DOHH2 (cell line): ENCODE measurements at regions not wholly inside any gene's neighbourhood (a gene's known extent, or its start where the extent isn't known, plus 50 kb on each side); places are given as distances from the start of the nearest gene placed in this dataset.

Source experiments
- H3F3A ChIP-seq: fragments of 200-600 bp; sonication (generic), shearing (Covaris generic); 2 replicates; pipeline ENCODE4 v1.6.0; 2016; ENCODE audit warnings: antibody characterized with exemption, mild to moderate bottlenecking; ENCODE audit not compliant: control insufficient read depth, insufficient read depth
- H3K27ac ChIP-seq: fragments of 200-600 bp; sonication (generic); 2 replicates; pipeline ENCODE4 v1.5.1; 2014; ENCODE audit warnings: low read depth, mild to moderate bottlenecking, low read length, moderate library complexity
- H3K27me3 ChIP-seq: fragments of 200-600 bp; sonication (generic); 2 replicates; pipeline ENCODE4 v1.6.1; 2014; ENCODE audit warnings: mild to moderate bottlenecking, low read length, mixed read lengths; ENCODE audit not compliant: control insufficient read depth
- H3K36me3 ChIP-seq: fragments of 200-600 bp; sonication (generic); 2 replicates; pipeline ENCODE4 v1.6.1; 2014; ENCODE audit warnings: mild to moderate bottlenecking, low read length, moderate library complexity, mixed read lengths; ENCODE audit not compliant: control insufficient read depth
- H3K4me1 ChIP-seq: fragments of 200-600 bp; sonication (generic); 2 replicates; pipeline ENCODE4 v1.6.1; 2014; ENCODE audit warnings: mild to moderate bottlenecking, low read length, mixed read lengths; ENCODE audit not compliant: control insufficient read depth
- H3K4me2 ChIP-seq: fragments of 200-600 bp; sonication (generic); 2 replicates; pipeline ENCODE4 v1.6.0; 2014; ENCODE audit warnings: mild to moderate bottlenecking, low read length, moderate library complexity
- H3K4me3 ChIP-seq: fragments of 200-600 bp; sonication (generic); 2 replicates; pipeline ENCODE4 v1.5.1; 2014; ENCODE audit warnings: mild to moderate bottlenecking, low read length, mixed read lengths
- H3K79me2 ChIP-seq: fragments of 200-600 bp; sonication (generic); 2 replicates; pipeline ENCODE4 v1.6.1; 2014; ENCODE audit warnings: mild to moderate bottlenecking, low read length, mixed read lengths; ENCODE audit not compliant: control insufficient read depth
- H3K9me2 ChIP-seq: fragments of 200-600 bp; sonication (generic); replicated peaks from 2 replicates; pipeline ENCODE4 v1.6.1; 2014; ENCODE audit warnings: mild to moderate bottlenecking, low read length, mixed read lengths; ENCODE audit not compliant: control insufficient read depth
- H3K9me3 ChIP-seq: fragments of 200-600 bp; sonication (generic); 2 replicates; pipeline ENCODE4 v1.6.1; 2014; ENCODE audit warnings: antibody characterized with exemption, low read length, mixed read lengths; ENCODE audit not compliant: control insufficient read depth, insufficient read depth
- H4K20me1 ChIP-seq: fragments of 200-600 bp; sonication (generic); 2 replicates; pipeline ENCODE4 v1.6.0; 2014; ENCODE audit warnings: low read depth, mild to moderate bottlenecking, antibody characterized with exemption, low read length, moderate library complexity; ENCODE audit not compliant: control insufficient read depth, insufficient read depth
- EZH2phosphoT487 ChIP-seq: fragments of 200-600 bp; sonication (generic); IDR thresholded peaks from 2 replicates; pipeline ENCODE4 v1.6.1; 2017; ENCODE audit warnings: borderline replicate concordance, mild to moderate bottlenecking, antibody characterized with exemption, low read length, moderate library complexity, mixed read lengths
- TF ChIP-seq, protein P1 (sequence below): fragments of 200-600 bp; sonication (generic); IDR thresholded peaks from one replicate; pipeline ENCODE4 v1.5.1; 2014; ENCODE audit warnings: antibody characterized with exemption, mild to moderate bottlenecking, low read depth, low read length; ENCODE audit not compliant: poor library complexity, severe bottlenecking

DNA sequence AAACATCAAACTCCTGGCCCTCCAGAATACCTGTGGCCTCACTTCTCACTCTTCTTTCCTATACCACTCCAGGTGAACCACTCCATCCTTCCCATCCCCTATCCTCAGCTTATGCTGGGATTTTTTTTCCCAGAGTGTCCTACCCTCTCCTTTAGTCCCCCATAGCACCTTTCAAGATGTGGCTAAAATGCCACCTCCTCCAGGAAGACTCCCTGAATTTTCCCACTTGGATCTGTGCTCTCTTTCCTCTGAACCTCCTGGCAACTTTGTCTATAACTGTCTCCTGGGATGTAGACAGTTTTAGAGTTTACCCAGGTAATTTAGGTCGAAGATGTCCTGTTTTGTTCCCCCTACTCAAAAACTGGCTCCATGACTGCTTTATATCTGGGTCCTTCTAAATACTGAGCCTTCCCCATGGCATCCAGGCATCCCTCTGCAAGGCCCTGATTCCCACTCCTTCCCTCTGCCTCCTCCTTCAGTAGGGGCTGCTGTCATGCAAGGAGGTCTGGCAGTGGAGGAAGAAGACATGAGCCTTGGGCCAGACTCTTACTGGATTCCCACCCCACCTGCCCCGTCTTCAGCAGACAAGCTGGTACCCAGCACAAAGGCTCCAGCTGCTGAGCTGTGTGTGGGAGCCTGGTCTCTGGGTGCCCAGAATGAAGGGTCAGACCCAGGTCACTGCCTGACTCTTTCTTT, 161.5 kb downstream of the SMAD6 start:
- H3F3A ChIP-seq, result peaks cover 5% of the 10 kb centered on the region; the same call in 1 of the 2 replicates
- peaks cover 61% of the 10 kb centered on the region for H3K4me1 ChIP-seq
- no peaks in the 10 kb centered on the region for H4K20me1 ChIP-seq
- no peak for TF ChIP-seq EZH2phosphoT487
- TF ChIP-seq, protein P1, sequence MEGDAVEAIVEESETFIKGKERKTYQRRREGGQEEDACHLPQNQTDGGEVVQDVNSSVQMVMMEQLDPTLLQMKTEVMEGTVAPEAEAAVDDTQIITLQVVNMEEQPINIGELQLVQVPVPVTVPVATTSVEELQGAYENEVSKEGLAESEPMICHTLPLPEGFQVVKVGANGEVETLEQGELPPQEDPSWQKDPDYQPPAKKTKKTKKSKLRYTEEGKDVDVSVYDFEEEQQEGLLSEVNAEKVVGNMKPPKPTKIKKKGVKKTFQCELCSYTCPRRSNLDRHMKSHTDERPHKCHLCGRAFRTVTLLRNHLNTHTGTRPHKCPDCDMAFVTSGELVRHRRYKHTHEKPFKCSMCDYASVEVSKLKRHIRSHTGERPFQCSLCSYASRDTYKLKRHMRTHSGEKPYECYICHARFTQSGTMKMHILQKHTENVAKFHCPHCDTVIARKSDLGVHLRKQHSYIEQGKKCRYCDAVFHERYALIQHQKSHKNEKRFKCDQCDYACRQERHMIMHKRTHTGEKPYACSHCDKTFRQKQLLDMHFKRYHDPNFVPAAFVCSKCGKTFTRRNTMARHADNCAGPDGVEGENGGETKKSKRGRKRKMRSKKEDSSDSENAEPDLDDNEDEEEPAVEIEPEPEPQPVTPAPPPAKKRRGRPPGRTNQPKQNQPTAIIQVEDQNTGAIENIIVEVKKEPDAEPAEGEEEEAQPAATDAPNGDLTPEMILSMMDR, result no peak
- no peaks in the 10 kb centered on the region for H3K9me2 ChIP-seq
- no peaks in the 10 kb centered on the region for H3K27me3 ChIP-seq
- no peak overlapping the region for H3K4me3 ChIP-seq
- no peaks in the 10 kb centered on the region for H3K36me3 ChIP-seq
- H3K4me2 ChIP-seq, result peak overlapping the region; percentile 32
- H3K9me3 ChIP-seq, result no peaks in the 10 kb centered on the region
- no peak overlapping the region for H3K27ac ChIP-seq
- no peaks in the 10 kb centered on the region for H3K79me2 ChIP-seq

DNA sequence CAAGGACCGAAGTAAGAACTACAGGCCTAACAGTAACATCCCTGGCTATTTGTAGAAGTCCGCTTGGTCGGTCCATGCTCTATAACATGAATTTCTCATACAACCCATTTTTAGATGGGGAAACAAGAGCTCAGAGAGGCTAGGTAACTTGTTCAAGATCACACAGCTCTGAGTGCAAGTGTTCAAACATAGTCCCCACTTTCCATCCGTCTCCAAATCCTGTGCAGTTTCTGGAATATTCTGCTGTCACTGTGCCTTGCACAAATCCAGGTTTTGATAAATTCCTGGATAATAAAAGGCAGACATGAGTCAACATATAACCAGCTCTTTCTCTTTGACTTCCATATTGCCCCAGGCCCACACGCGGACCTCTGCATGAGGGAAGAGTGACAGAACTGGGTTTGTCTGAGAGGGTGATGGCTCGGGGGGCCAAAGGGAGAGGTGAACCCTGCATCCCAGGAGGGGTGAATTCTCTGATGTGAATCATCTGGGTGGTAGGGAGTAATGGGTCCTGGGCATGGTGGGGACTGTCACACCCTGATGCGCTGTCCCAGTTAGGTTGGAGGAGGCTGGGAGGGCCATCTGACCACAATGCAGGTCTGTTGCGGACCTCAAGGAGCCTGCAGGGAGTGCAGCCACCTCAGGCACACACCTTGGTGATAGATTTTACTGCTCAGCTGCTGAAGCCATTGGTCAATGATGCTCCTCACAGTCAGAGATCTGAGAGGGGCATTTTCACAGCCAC, 162.2 kb downstream of the SMAD6 start:
- Histone ChIP-seq H3K4me1 (peaks cover 68% of the 10 kb centered on the region), H3K4me2 (no peak overlapping the region), H3K4me3 (no peak overlapping the region), H3K27me3 (no peaks in the 10 kb centered on the region), H3K36me3 (no peaks in the 10 kb centered on the region), H4K20me1 (no peaks in the 10 kb centered on the region), H3K9me3 (no peaks in the 10 kb centered on the region), H3K9me2 (no peaks in the 10 kb centered on the region), H3K27ac (no peak overlapping the region), H3K79me2 (no peaks in the 10 kb centered on the region), H3F3A (peaks cover 5% of the 10 kb centered on the region; the same call in 1 of the 2 replicates)
- TF ChIP-seq, protein P1, result no peak
- TF ChIP-seq EZH2phosphoT487, result no peak

GRCh38 chr15:66864871-66865281, 162.8 kb downstream of the SMAD6 start:
- Histone ChIP-seq H4K20me1 (no peaks in the 10 kb centered on the region), H3K27ac (no peak overlapping the region), H3F3A (peaks cover 5% of the 10 kb centered on the region; the same call in 1 of the 2 replicates), H3K79me2 (no peaks in the 10 kb centered on the region), H3K9me2 (no peaks in the 10 kb centered on the region), H3K27me3 (no peaks in the 10 kb centered on the region), H3K4me2 (peak overlapping the region; percentile 96), H3K4me1 (peaks cover 74% of the 10 kb centered on the region), H3K4me3 (no peak overlapping the region), H3K9me3 (no peaks in the 10 kb centered on the region), H3K36me3 (no peaks in the 10 kb centered on the region)
- TF ChIP-seq, protein P1, result no peak
- no peak for TF ChIP-seq EZH2phosphoT487
